MM.1S (cell line): ENCODE measurements at regions not wholly inside any gene's neighbourhood (a gene's known extent, or its start where the extent isn't known, plus 50 kb on each side); places are given as distances from the start of the nearest gene placed in this dataset.

Source experiments
- CTCF ChIP-seq: fragments of 300-600 bp; sonication (generic); IDR thresholded peaks from 2 replicates; pipeline ENCODE4 v1.5.1; 2016; ENCODE audit warnings: antibody characterized with exemption, low read length, mixed read lengths
- EZH2 ChIP-seq: fragments of 300-600 bp; sonication (generic); optimal IDR thresholded peaks from 2 replicates; pipeline ENCODE3; 2017; ENCODE audit warnings: low read depth, mild to moderate bottlenecking, antibody characterized with exemption, low read length, mixed read lengths
- EZH2phosphoT487 ChIP-seq: fragments of 300-600 bp; sonication (generic); IDR thresholded peaks from 2 replicates; pipeline ENCODE4 v1.6.1; 2018; ENCODE audit warnings: antibody characterized with exemption, low read length

- TF ChIP-seq CTCF: no peak
- TF ChIP-seq EZH2: no peak
- TF ChIP-seq EZH2phosphoT487: no peak
These were observed 154.9 kb downstream of the KIF26A start for GRCh38 chr14:104293231-104293841.
